ENCODE measurements at regions not wholly inside any gene's neighbourhood (a gene's known extent, or its start where the extent isn't known, plus 50 kb on each side); places are given as distances from the start of the nearest gene placed in this dataset.
"Not testable (repeated sequence)": the region's sequence is repeated elsewhere in the genome, so short reads cannot be mapped to it uniquely, and the experiment has no call there.

DNA sequence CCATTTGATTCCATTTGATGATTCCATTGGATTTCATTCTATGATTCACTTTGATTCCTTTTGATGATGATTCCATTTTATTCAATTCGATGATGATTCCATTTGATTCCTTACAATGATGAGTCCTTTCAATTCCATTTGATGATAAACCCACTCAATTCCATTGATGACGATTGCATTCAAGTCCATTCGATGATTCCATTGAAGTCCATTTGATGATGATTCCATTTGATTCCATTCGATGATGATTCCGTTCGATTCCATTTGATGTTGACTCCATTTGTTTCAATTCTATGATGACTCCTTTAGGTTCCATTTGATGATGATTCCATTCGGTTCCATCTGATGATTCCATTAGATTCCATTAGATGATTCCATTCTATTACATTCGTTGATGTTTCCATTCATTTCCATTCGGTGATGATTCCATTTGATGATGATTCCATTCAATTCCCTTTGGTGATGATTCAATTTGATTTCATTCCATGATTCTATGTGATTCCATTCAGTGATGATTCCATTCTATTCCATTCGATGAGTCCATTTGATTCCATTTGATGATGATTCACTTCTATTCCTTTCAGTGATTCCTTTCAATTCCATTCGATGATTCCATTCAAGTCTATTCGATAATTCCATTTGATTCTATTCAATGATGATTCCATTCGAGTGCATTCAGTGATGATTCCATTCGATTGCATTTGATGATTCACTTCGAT, 1106.0 kb downstream of the RPIA start:
- no peak for DNase-seq (ENCODE audit: low read depth)

DNA sequence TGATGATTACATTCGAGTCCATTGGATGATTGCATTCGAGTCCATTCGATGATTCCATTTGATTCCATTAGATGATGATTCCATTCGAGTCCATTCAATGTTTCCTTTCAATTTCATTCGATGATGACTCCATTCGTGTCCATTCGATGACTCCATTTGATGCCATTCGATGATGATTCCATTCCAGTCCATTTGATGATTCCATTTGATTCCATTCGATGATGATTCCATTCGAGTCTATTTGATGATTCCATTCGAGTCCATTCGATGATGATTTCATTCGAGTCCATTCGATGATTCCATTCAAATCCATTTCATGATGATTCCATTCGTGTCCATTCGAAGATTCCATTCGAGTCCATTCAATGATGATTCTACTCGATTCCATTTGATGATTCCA, 1109.7 kb downstream of the RPIA start:
- DNase-seq (ENCODE audit: low read depth) = not testable (repeated sequence)

DNA sequence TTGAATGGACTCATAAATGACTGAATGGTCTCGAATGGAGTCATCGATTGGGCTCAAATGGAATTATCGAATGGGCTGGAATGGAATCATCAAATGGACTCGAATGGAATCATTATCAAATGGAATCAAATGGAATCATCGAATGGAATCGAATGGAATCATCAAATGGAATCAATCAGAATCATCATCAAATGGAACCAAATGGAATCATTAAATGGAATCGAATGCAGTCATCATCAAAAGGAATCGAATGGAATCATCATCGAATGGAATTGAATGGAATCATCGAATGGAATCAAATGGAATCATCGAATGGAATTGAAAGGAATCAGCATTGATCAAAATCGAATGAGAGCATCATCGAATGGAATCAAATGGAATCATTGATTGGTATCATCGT, 1114.9 kb downstream of the RPIA start:
- not testable (repeated sequence) for DNase-seq (ENCODE audit: low read depth)

DNA sequence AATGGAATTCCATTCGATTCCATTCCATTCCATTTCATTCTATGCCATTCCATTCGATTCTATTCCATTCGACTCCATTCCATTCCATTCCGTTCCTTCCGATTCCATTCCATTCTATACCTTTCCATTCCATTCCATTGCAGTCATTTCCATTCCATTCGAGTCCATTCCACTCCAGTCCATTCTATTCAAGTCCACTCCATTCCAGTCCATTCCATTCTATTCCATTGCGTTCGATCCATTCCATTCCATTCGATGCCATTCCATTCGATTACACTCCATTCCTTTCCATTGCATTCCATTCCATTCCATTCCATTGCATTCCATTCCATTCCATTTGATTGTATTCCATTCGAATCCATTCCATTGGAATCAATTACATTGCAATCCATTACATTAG, 1119.8 kb downstream of the RPIA start:
- no peak for DNase-seq (ENCODE audit: low read depth)

DNA sequence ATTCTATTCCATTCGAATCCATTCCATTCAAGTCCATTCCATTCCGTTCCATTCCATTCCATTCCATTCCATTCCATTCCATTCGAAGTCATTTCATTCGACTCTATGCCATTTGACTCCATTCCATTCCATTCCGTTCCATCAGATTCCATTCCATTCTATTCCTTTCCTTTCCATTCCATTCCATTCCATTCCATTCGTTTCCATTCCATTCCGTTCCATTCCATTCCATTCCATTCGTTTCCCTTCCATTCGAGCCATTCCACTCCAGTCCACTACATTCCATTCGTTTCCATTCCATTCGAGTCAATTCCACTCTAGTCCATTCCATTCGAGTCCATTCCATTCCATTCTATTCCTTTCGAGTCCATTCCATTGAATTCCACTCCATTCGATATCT, 1120.4 kb downstream of the RPIA start:
- DNase-seq (ENCODE audit: low read depth) = not testable (repeated sequence)

DNA sequence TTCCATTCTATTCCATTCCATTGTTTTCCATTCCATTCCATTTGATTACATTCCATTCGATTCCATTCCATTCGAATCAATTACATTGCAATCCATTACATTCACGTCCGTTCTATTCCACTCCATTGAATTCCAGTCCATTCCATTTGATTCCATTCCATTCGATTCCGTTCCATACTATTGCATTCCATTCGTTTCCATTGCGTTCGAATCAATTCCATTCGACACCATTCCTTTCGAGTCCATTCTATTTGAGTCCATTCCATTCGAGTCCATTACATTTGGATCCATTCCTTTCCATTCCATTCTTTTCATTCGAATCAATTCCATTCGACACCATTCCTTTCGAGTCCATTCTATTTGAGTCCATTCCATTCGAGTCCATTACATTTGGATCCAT, 1122.9 kb downstream of the RPIA start:
- DNase-seq (ENCODE audit: low read depth) = not testable (repeated sequence)

DNA sequence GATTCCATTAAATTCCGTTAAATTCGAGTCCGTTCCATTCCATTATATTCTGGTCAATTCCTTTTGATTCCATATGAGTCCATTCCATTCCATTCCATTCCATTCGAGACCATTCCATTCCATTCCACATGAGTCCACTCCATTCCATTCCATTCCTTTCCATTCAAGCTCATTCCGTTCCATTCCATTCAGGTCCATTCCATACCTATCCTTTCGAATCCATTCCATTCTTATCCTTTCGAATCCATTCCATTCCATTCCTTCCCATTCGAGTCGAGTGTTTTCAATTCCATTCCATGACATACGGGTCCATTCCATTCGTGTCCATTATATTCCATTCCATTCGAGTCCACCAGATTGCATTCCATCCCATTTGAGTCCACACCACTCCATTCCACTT, 1127.4 kb downstream of the RPIA start:
- DNase-seq (ENCODE audit: low read depth) = no peak

DNA sequence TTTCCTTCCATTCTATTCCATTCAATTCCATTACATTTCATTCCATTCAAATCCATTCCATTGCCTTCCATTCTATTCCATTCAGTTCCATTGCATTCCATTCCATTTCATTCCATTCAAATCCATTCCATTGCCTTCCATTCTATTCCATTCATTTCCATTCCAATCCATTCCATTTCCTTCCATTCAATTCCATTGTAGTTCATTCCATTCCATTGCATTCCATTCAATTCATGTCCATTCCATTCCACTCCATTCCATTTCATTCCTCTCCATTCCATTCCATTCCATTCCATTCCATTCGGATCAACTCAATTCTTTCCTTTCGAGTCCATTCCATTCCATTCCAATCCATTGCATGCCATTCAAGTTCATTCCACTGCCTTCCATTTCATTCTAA, 1128.3 kb downstream of the RPIA start:
- no peak for DNase-seq (ENCODE audit: low read depth)

DNA sequence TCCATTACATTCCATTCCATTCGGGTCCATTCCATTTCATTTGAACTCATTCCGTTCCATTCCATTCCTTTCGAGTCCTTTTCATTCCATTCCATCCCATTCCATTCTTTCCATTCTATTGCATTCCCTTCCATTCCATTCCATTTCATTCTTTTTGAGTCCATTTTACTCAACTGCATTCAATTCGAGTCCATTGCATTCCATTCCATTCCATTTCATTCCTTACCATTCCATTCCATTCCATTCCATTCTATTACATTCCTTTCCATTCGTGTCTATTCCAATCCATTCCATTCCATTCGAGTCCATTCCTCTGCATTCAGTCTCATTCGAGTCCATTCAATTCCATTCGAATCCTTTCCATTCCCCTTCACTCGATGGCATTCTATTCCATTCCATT, 1128.8 kb downstream of the RPIA start:
- DNase-seq (ENCODE audit: low read depth) = no peak

DNA sequence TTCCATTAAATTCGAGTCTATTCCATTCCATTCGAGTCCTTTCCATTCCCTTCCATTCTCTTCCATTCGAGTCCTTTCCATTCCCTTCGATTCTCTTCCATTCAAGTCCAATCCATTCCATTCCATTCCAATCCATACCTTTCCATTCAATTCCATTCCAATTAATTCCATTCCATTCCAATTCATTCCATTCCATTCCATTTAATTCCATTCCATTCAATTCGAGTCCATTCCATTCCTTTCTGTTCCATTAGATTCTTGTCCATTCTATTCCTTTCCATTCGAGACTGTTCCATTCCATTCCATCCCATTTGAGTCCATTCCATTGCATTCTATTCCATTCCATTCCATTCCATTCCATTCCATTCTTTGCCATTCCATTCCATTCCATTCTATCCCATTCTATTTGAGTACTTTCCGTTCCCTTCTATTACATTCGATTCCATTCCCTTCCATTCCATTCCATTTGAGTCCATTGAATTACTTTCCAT, 1130.0 kb downstream of the RPIA start:
- no peak for DNase-seq (ENCODE audit: low read depth)

DNA sequence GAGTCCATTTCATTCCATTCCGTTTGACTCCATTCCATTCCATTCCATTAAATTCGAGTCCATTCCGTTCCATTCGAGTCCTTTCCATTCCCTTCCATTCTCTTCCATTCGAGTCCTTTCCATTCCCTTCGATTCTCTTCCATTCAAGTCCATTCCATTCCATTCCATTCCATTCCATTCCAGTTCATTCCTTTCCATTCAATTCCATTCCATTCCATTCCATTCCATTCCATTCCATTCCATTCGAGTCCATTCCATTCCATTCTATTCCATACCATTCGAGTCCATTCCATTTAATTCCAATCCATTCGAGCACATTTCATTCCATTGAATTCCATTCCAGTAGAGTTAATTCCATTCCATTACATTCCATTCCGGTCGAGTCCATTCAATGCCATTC, 1130.9 kb downstream of the RPIA start:
- not testable (repeated sequence) for DNase-seq (ENCODE audit: low read depth)

DNA sequence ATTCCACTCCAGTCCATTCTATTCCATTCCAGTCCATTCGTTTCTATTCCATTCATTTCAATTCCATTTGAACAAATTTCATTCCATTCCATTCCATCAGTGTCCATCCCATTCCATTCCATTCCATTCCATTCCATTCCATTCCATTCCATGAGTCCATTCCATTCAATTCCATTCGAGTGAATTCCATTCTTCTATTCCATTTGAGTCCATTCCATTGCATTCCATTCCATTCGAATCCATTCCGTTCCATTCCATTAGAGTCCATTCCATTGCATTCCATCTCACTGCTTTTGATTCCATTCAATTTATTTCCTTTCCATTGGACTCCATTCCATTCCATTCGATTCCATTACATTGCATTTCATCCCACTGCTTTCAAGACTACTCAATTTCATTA, 1132.1 kb downstream of the RPIA start:
- no peak for DNase-seq (ENCODE audit: low read depth)

DNA sequence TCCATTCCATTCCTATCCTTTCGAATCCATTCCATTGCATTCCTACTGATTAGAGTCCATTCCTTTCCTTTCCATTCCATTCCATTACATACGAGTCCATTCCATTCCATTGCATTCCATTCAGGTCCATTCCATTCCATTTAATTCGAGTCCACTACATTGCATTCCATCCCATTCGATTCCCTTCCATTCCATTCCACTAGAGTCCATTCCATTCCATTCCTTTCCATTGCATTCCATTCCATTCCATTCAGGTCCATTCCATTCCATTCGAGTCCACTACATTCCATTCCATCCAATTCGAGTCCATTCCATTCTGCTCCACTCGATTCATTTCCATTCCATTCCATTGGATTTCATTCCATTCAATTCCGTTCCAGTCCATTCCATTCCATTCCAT, 1133.6 kb downstream of the RPIA start:
- DNase-seq (ENCODE audit: low read depth) = no peak

DNA sequence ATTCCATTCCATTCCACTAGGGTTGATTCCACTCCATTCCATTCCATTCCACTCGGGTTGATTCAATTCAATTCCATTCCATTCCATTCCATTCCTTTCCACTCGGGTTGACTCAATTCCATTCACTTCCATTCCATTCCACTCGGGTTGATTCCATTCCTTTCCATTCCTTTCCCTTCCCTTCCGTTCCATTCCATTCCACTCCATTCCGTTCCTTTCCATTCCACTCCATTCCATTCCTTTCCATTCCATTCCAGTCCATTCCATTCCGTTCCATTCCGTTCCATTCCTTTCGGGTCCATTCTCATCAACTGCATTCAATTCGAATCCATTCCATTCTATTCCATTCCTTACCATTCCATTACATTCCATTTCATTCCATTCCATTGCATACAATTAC, 1135.3 kb downstream of the RPIA start:
- DNase-seq (ENCODE audit: low read depth) = not testable (repeated sequence)

DNA sequence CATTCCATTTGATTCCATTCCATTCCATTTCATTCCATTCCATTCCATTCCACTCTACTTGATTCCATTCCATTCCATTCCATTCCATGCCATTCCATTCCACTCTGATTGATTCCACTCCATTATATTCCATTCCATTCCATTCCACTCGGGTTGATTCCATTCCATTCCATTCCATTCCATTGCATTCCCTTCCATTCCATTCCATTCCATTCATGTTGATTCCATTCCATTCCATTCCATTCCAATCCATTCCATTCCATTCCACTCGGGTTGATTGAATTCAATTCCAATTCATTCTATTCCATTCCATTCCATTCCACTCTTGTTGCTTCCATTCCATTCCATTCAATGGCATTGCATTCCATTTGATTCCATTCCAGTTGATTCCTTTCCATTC, 1136.4 kb downstream of the RPIA start:
- not testable (repeated sequence) for DNase-seq (ENCODE audit: low read depth)

DNA sequence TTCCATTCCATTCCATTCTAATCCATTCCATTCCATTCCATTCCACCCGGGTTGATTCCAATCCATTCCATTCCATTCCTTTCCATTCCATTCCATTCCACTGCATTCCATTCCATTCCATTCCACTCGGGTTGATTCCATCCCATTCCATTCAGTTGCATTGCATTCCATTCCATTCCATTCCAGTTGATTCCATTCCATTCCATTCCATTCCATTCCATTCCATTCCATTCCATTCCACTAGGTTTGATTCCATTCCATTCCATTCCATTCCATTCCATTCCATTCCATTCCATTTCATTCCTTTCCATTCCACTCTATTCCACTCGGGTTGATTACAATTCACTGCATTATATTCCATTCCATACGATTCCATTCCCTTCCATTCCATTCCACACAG, 1136.9 kb downstream of the RPIA start:
- not testable (repeated sequence) for DNase-seq (ENCODE audit: low read depth)

DNA sequence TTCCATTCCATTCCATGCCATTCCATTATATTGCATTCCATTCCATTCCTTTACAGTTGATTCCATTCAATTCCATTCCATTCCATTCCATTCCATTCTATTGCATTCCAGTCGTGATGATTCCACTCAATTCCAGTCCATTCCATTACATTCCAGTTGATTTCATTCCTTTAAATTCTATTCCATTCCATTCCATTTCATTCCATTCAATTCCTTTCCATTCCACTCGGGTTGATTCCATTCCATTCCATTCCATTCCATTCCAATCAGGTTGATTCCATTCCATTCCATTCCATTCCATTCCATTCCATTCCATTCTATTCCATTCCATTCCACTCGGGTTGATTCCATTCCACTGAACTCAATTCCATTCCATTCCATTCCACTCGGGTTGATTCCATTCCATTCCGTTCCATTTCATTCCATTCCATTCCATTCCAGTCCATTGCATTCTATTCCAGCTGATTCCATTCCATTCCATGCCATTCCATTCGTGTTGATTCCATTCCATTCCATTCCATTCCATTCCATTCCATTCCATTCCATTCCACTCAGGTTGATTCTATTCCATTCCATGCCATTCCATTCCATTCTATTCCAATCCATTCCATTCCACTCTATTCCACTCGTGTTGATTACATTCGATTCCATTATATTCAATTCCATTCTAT, 1137.6 kb downstream of the RPIA start:
- not testable (repeated sequence) for DNase-seq (ENCODE audit: low read depth)

DNA sequence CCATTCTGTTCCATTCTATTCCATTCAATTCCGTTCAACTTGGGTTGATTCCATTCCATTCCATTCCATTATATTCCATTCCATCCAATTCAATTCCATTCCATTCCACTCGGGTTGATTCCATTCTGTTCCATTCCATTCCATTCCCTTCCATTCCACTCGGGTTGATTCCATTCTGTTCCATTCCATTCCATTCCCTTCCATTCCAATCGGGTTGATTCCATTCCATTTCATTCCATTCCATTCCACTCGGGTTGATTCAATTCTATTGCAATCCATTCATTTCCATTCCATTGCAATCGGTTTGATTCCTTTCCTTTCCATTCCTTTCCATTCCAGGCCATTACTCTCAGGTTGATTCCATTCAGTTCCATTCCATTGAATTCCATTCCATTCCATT, 1138.4 kb downstream of the RPIA start:
- no peak for DNase-seq (ENCODE audit: low read depth)

DNA sequence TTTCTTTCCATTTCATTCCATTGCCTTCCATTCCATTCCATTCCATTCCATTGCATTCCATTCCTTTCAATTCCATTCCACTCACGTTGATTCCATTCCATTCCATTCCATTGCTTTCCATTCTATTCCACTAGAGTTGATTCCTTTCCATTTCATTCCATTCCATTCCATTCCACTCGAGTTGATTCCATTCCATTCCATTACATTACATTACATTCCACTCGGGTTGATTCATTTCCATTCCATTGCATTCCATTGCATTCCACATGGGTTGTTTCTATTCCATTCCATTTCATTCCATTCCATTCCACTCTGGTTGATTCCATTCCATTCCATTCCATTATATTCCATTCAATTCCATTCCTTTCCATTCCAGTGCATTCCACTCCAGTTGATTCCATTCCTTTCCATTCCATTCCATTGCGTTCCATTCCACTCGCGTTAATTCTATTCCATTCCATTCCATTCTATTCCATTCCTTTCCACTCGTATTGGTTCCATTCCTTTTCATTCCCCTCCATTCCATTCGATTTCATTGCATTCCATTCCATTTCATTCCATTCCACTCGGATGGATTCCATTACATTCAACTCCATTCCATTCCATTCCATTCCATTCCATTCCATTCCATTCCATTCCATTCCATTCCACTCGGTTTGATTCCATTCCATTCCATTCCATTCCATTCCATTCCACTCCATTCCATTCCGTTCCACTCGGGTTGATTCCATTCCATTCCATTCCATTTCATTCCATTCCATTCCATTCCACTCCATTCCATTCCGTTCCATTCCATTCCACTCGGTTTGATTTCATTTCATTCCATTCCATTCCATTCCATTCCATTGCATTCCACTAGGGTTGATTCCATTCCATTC, 1139.1 kb downstream of the RPIA start:
- not testable (repeated sequence) for DNase-seq (ENCODE audit: low read depth)

DNA sequence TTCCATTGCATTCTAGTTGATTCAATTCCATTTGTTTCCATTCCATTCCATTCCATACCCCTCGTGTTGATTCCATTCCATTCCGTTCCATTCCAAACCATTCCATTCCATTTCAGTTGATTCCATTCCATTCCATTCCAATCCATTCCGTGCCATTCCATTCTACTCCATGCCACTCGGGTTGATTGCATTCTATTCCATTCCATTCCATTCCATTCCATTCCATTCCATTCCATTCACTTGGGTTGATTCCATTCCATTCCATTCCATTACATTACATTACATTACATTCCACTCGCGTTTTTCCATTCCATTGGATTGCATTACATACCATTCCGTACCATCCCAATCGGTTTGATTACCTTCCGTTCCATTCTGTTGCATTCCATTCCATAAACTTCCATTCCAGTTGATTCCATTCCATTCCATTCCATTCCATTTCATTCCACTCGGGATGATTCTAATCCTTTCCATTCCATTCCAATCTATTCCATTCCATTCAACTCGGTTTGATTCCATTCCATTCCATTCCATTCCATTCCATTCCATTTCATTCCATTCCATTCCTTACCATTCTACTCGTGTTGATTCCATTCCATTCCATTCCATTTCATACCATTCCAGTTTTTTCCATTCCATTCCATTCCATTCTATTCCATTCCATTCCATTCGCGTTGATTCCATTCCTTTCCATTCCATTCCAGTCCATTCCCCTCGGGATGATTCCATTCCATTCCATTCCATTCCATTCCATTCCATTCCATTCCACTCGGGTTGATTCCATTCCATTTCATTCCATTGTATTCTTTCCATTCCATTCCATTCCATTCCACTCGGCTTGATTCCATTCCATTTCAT, 1140.4 kb downstream of the RPIA start:
- DNase-seq (ENCODE audit: low read depth) = no peak

DNA sequence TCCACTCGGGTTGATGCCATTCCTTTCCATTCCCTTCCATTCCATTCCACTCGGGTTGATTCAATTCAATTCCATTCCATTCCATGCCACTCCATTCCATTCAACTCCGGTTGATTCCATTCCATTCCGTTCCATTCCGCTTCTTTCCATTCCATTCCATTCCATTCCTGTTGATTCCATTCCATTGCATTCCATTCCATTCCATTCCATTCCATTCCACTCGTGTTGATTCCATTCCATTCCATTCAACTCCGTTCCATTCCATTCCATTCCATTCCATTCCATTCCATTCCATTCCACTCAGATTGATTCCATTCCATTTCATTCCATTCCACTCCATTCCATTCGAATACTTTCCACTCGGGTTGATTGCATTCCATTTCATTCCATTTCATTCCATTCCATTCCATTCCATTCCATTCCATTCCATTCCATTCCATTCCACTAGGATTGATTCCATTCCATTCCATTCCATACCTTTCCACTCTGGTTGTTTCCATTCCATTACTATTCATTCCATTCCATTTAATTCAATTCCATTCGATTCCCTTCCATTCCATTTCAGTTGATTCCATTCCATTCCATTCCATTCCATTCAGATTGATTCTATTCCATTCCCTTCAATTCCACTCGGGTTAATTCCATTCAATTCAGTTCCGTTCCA, 1141.8 kb downstream of the RPIA start:
- DNase-seq (ENCODE audit: low read depth) = no peak

Data from ELR (cell line).